GM19240 (cell line): ENCODE measurements at regions not wholly inside any gene's neighbourhood (a gene's known extent, or its start where the extent isn't known, plus 50 kb on each side); places are given as distances from the start of the nearest gene placed in this dataset.
A peak's percentile ranks its signal among the peaks of the same experiment; 100 is the strongest.

Experiments
- DNase-seq: peaks from one replicate; pipeline ENCODE4 v3.0.0; 2011; ENCODE audit warnings: low spot score; ENCODE audit not compliant: insufficient read length

- no peak for DNase-seq
These were observed 54.7 kb upstream of the SNX2 start for GRCh38 chr5:122719991-122720746.

- DNase-seq, result no peak
These were observed 53.8 kb upstream of the SNX2 start for GRCh38 chr5:122721127-122721526.

GRCh38 chr5:122722341-122722740, 52.5 kb upstream of the SNX2 start:
- no peak for DNase-seq

GRCh38 chr5:122723606-122724352, 51.1 kb upstream of the SNX2 start:
- peak; percentile 24 for DNase-seq
